ENCODE measurements at regions not wholly inside any gene's neighbourhood (a gene's known extent, or its start where the extent isn't known, plus 50 kb on each side); places are given as distances from the start of the nearest gene placed in this dataset.

DNA sequence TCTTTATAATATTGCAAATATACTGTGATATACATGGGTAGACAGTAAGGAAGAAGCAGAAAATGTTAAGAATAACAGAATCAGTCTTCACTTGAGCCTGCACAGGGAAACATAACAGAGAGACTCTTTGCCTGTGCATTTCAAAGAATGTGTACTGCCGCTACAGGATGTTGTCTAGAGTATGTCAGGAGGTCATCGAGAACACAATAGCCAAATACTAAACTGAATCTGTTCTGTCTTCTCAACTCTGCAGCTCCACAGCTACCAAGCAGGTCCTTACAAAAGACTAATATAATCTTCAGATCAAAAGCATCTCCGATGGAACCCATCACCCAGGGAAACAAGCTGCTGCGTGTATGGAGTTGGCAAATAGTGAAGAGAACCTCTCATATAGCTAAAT lies 471.5 kb downstream of the PCDH10 start:
- Histone ChIP-seq H4K91ac (ENCODE audit: insufficient read depth, low read depth, low read length) (no peak overlapping the region), H4K20me1 (ENCODE audit: insufficient read depth, low read length) (no peaks in the 10 kb centered on the region), H3K4me3 (ENCODE audit: insufficient read depth, low read depth, low read length) (no peak overlapping the region), H2AK5ac (ENCODE audit: low read depth, low read length) (no peak overlapping the region), H3K4ac (ENCODE audit: low read depth, low read length) (no peak overlapping the region), H3K9ac (ENCODE audit: low read depth, low read length) (no peak overlapping the region), H3K9me3 (ENCODE audit: control insufficient read depth, insufficient read depth, low read length) (no peaks in the 10 kb centered on the region), H2AK9ac (replicated peaks; ENCODE audit: low read depth, low read length, poor library complexity) (no peak overlapping the region), H3K4me2 (ENCODE audit: low read depth, low read length) (no peak overlapping the region), H3K18ac (ENCODE audit: low read depth, low read length) (no peak overlapping the region), H2BK120ac (ENCODE audit: low read depth, low read length) (no peak overlapping the region), H2BK5ac (ENCODE audit: low read depth, low read length, poor library complexity, severe bottlenecking) (no peak overlapping the region), H2AFZ (replicated peaks; ENCODE audit: low read length, poor library complexity) (no peak overlapping the region), H4K5ac (ENCODE audit: low read depth, low read length) (no peak overlapping the region), H3K36me3 (ENCODE audit: control insufficient read depth, insufficient read depth, low read length) (no peaks in the 10 kb centered on the region), H3K27ac (ENCODE audit: insufficient read depth, low read length) (no peak overlapping the region), H2BK15ac (ENCODE audit: low read depth, low read length) (no peak overlapping the region), H3K79me1 (ENCODE audit: low read depth in 1 of 2, low read length in 2 of 2) (no peaks in the 10 kb centered on the region), H2BK20ac (ENCODE audit: low read depth, low read length) (no peak overlapping the region), H3K27me3 (ENCODE audit: control insufficient read depth, insufficient read depth, low read length) (no peaks in the 10 kb centered on the region), H3K9me1 (ENCODE audit: insufficient read depth, low read length) (no peaks in the 10 kb centered on the region), H3K56ac (ENCODE audit: extremely low read depth, insufficient read depth, low read length) (no peak overlapping the region), H4K8ac (ENCODE audit: low read depth in 2 of 2, low read length in 2 of 2) (no peak overlapping the region), H3K14ac (replicated peaks; ENCODE audit: low read depth, low read length) (no peak overlapping the region), H3K23ac (ENCODE audit: low read depth, low read length) (no peak overlapping the region), H3K4me1 (ENCODE audit: control insufficient read depth, insufficient read depth, low read length) (no peaks in the 10 kb centered on the region)
- TF ChIP-seq CTCF (conservative IDR thresholded peaks at IDR 0.05; ENCODE audit: low read depth, low read length) (no peak), MAZ (IDR thresholded peaks at IDR 0.05; ENCODE audit: borderline replicate concordance, low read depth, low read length) (no peak), ELK1 (IDR thresholded peaks at IDR 0.05; ENCODE audit: borderline replicate concordance, low read depth, low read length) (no peak), USF2 (IDR thresholded peaks at IDR 0.05; ENCODE audit: low read depth, low read length) (no peak), BHLHE40 (IDR thresholded peaks at IDR 0.05; ENCODE audit: low read depth, low read length) (no peak), NFE2L2 (IDR thresholded peaks at IDR 0.05; ENCODE audit: low read depth, low read length) (no peak), CHD1 (IDR thresholded peaks at IDR 0.05; ENCODE audit: low read depth, low read length) (no peak), POLR2A (IDR thresholded peaks at IDR 0.05; ENCODE audit: low read depth, low read length) (no peak), SMC3 (IDR thresholded peaks at IDR 0.05; ENCODE audit: low read depth, low read length) (no peak), RCOR1 (IDR thresholded peaks at IDR 0.05; ENCODE audit: insufficient replicate concordance, low read length) (no peak)
- DNase-seq (no peak), ATAC-seq (ENCODE audit: low read depth) (no peak)
- CTCF ChIA-PET, result no interaction called here
- WGBS, 2 experiments (ENCODE audit: extremely low coverage in 2 of 2, insufficient read length in 1 of 2), result no CpG with 5 or more reads among the region's 4 CpGs
- POLR2A ChIA-PET (ENCODE audit: unreplicated experiment), result no interaction called here
- no TSS peak for BruUV-seq (replicated peaks)
- intact Hi-C loops (cut with micrococcal nuclease) (no loop called here), in situ Hi-C loops (cut with MboI; ENCODE audit: low sequenced_read_pairs) (no loop called here), dilution Hi-C loops (cut with HindIII; ENCODE audit: low sequenced_read_pairs, unreplicated experiment) (no loop called here)

Data from IMR-90 (cell line).